ENCODE measurements at regions not wholly inside any gene's neighbourhood (a gene's known extent, or its start where the extent isn't known, plus 50 kb on each side); places are given as distances from the start of the nearest gene placed in this dataset.

DNA sequence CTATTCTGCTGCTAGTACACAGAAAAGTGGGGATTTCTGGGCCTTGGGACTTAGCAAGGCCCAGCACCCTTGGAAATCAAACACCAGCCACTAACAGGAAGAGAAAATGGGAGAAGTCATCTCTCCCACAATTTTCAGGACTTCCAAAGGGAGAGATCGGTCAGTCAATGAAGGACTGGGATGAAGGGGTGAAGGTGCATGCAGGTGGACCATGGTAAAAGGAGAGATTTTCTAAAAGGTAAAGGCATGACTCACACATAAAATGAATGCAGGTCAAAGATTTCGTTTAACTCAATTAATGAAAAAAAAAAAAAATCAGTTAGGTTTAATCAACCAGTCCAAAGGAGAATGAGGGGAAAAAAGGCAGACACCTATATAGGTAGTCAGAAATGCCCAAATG is 176.4 kb upstream of the PROK2 start:
- H3K4me3 ChIP-seq (ENCODE audit: low read depth, low read length): no peak overlapping the region
- TF ChIP-seq, protein P1, sequence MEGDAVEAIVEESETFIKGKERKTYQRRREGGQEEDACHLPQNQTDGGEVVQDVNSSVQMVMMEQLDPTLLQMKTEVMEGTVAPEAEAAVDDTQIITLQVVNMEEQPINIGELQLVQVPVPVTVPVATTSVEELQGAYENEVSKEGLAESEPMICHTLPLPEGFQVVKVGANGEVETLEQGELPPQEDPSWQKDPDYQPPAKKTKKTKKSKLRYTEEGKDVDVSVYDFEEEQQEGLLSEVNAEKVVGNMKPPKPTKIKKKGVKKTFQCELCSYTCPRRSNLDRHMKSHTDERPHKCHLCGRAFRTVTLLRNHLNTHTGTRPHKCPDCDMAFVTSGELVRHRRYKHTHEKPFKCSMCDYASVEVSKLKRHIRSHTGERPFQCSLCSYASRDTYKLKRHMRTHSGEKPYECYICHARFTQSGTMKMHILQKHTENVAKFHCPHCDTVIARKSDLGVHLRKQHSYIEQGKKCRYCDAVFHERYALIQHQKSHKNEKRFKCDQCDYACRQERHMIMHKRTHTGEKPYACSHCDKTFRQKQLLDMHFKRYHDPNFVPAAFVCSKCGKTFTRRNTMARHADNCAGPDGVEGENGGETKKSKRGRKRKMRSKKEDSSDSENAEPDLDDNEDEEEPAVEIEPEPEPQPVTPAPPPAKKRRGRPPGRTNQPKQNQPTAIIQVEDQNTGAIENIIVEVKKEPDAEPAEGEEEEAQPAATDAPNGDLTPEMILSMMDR (IDR thresholded peaks at IDR 0.05; ENCODE audit: borderline replicate concordance, insufficient read depth, low read depth, low read length): no peak

DNA sequence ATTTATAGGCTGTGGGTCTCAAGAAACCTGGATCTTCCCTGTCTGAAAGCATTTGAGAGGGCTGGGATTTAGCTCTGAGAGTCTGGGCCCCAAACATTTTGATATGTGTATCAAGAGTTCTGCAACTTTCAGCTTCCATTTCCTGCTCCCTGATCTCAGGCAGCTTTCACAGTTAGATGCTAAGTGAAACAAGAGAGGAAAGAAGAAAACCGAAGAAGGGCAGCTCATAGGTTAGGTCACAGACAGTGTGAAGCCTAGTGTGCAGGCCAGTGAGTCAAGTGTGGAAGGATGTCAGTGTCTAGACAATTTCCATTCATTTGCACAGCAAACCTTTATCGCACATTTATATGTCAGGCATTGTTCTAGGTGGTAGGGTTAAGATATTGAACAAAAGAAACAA is 173.6 kb upstream of the PROK2 start:
- no peak overlapping the region for H3K4me3 ChIP-seq (ENCODE audit: low read depth, low read length)
- TF ChIP-seq, protein P1 (IDR thresholded peaks at IDR 0.05; ENCODE audit: borderline replicate concordance, insufficient read depth, low read depth, low read length): no peak

DNA sequence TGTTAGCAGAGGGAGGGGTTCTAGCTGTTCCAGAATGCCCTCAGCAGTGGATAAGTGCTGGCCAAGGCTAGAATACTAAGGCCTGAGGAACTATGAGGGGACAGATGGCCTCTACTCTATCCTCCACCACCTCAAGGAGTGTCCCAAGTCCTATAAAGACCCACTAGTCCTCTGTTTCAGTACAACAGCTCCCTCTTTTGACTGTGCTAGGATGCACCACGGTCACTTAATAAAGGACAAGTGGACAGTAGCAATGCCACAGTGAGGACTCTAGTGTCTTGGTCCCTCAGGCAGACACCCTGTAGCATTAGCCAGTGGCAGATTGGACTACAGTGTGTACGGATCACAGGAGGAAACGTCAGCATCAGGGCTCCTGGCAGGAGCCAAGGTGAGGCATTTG is 171.8 kb upstream of the PROK2 start:
- H3K4me3 ChIP-seq (ENCODE audit: low read depth, low read length): no peak overlapping the region
- TF ChIP-seq, protein P1 (IDR thresholded peaks at IDR 0.05; ENCODE audit: borderline replicate concordance, insufficient read depth, low read depth, low read length): 0 out of 2 replicates have a peak, but pooled peaks have one; percentile 4

DNA sequence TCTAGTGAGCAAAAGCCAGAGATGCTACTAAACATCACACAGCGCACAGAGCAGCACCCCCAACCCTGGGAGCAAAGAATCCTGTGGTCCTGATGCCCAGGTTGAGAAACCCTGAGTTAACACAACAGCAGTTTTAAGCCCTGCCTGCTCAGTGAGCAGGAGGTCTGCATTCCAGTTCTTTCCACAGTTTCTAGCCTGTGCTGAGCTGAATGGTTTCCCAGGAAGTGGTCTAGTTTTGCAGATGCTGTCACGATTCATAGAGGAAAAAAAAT is 171.1 kb upstream of the PROK2 start:
- TF ChIP-seq, protein P1 (IDR thresholded peaks at IDR 0.05; ENCODE audit: borderline replicate concordance, insufficient read depth, low read depth, low read length): no peak
- no peak overlapping the region for H3K4me3 ChIP-seq (ENCODE audit: low read depth, low read length)

DNA sequence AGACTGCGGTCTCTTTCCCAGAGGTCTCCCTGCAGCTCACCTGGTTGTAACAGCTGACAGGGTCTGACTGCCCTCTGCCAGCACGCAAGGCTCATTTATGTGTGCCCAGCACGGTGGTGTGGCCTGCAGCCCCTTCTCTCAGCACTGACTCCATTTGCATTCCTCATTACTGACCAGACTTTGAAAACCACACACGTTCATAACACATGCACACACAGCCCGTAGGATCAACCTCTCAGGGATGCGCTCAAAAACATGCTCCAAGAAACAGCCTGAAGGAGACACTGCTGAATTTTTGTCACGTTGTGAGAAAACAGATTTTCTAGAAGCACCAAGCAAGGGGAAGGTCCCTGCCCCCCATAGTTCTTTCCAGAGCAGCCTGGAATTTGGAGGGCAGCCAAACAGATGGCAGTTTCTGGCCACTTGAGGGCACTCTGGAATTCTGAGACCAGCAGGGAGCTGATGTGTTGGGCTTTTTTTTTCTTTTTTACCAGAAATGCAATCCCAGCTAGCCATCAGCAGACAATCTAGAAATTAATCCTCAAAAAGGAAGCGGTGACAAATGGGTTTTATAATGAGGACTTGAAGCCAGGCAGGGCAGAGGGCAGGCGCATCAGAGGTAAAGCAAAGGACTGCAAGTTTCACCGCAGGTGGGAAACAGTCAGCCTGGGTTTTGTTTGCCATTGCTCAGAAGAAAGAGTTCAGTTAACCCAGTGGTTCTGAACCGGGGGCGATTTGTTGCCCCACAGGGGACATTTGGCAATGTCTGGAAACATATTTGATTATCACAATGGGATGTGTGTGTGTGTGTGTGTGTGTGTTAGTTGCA is 170.5 kb upstream of the PROK2 start:
- TF ChIP-seq, protein P1 (IDR thresholded peaks at IDR 0.05; ENCODE audit: borderline replicate concordance, insufficient read depth, low read depth, low read length): peak; percentile 46
- H3K4me3 ChIP-seq (ENCODE audit: low read depth, low read length): no peak overlapping the region

DNA sequence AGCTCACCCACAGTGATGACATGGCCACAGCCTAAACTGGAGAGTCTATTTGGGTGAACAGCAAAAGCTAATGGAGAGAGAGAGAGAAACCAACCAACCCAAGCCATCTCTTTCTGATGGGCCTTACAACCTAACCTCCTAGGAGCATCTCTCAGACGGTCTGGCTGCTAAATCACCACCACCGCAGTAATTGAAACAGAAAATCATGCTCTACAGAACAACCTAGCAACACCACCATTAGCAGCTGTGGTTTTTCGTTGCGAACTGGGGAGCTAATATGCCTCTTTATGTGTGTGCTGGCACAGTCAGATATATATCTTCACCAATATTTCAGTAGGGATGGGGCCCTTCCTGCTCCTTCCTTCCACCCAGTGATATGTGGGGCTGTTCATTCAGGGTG is 166.9 kb upstream of the PROK2 start:
- TF ChIP-seq, protein P1 (IDR thresholded peaks at IDR 0.05; ENCODE audit: borderline replicate concordance, insufficient read depth, low read depth, low read length): no peak
- H3K4me3 ChIP-seq (ENCODE audit: low read depth, low read length): no peak overlapping the region

DNA sequence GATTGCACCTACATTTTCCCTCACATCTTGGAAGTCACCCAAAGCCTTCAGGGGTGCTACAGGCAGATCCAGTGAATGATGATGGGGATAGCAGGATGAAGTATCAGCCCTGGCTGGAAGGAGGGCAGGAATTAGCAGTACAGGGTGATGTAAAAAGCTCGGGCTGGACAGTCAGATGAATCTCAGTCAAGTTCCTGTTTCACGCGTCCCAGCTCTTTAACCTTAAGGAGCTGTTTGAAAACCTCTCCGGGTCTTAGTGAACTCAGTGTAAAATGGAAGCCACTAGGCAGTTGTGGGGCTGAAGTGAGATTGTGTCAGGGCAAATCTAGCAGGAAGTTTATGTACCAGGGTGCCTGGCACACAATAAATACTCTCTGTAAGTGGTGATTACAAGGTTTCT is 166.4 kb upstream of the PROK2 start:
- H3K4me3 ChIP-seq (ENCODE audit: low read depth, low read length): no peak overlapping the region
- TF ChIP-seq, protein P1 (IDR thresholded peaks at IDR 0.05; ENCODE audit: borderline replicate concordance, insufficient read depth, low read depth, low read length): no peak

All from GM12875 (cell line).